HG03520 (cell line): ENCODE measurements at regions not wholly inside any gene's neighbourhood (a gene's known extent, or its start where the extent isn't known, plus 50 kb on each side); places are given as distances from the start of the nearest gene placed in this dataset.

ENCODE experiments used
- ATAC-seq: cut with Tn5 transposase; IDR thresholded peaks from one replicate; pipeline ENCODE4 v1.9.1; 2021; ENCODE audit warnings: mild to moderate bottlenecking, moderate library complexity; ENCODE audit not compliant: unreplicated experiment

GRCh38 chr18:43481069-43481468 is 203.8 kb upstream of the SYT4 start:
- ATAC-seq, result no peak

GRCh38 chr18:43482136-43482535 is 204.8 kb upstream of the SYT4 start:
- no peak for ATAC-seq

DNA sequence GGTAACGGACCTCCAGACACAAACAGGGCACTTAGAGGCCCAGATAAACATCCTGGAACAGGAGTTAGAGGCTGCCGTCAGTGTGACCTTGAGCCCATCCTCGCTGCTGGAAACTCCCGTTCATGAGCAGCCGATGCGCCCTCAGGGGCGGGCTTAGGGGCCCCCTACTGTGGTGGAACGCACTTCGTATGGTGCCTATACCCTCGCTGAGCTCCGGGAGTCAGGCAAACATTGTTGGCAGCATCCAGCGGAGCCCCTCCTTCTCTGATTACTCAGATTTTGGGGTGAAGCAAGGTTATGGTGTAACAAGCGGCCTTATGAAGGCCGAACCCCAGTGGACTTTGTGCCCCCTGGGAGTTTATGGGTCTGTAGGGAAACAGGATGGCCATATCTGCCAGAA is 205.3 kb upstream of the SYT4 start:
- ATAC-seq, result no peak

DNA sequence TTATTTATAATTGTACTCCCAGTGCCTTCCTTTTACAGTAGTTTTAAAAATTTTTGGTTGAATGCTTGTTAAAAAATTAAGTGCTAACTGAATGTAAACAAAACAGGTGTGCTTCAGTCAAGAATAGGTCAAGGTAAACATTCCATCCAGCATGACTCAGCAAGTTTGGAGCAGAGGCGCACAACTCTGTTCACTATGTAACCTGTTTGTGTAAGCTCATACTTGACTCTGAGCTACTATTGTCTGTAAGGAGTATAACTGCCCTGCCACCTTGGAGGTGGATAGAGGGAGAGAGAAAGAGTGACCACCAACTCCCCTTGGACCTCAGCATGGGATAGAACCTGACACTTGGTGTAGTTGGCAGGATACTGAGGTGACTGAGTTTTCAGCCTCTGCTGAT is 207.4 kb upstream of the SYT4 start:
- no peak for ATAC-seq

GRCh38 chr18:43485545-43485963 is 208.3 kb upstream of the SYT4 start:
- ATAC-seq, result no peak

DNA sequence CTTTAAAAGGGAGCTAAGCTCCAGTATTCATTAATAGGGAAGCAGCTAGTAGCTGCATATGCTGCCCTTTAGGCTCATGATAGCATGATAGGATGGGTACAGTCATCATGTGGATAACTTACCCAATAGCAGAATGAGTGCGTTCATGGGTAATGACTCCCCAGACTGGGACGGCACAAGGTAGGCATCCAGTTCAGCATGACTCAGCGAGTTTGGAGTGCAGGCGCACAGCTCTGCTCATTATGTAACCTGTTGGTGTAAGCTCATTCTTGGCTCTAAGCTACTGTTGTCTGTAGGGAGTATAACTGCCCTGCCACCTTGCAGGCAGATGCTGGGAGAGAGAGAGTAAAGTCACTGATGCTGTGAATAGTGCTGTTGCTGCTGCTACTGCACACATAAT is 209.2 kb upstream of the SYT4 start:
- ATAC-seq, result no peak

DNA sequence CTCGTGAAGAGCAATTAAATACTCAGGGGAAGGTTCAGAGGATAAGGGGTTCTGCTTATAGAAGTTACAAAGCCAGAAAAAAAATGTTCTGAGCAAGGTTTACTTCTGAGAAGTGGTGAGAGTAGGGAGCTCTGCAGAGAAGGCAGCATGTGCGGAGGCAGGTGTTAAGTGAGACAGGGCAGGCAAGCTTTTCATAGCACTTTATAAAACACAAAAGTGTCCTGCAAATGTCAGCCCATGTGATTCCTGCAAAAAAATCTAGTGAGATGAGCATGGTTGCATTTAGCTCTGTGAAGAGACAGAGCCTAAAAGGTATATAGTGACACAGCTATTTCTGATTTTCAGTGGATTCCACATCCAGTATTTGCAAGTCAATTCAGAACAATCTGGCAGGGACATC is 223.8 kb upstream of the SYT4 start:
- no peak for ATAC-seq

GRCh38 chr18:43506935-43507334 is 229.6 kb upstream of the SYT4 start:
- ATAC-seq, result no peak

DNA sequence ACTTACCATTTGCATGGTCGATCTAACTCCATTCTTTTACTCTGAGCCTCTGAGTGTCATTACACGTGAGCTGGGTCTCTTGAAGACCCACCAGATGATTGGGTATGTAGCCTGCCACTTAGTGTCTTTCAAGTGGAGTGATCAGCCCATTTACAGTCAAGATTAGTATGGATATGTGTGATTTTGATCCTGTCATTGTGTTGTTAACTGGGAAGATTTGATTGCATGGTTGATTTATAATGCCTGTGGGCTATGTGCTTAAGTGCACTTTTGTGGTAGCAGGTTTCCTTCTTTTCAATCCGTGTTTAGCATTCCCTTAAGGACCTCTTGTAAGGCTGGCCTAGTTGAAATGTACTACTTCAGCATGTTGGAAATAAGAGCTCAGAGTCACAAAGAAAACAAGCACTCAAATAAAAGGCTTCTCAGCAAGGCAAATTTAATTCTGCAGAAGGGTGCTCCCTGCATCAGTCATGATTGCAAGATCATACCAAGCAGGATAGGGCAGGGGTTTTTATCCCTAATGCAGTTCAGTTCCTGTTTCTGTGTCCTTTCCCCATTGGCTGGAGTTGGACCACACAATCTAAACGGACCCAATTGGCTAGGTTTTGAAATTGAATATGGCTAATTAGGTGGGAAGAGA is 230.7 kb upstream of the SYT4 start:
- ATAC-seq, result no peak

DNA sequence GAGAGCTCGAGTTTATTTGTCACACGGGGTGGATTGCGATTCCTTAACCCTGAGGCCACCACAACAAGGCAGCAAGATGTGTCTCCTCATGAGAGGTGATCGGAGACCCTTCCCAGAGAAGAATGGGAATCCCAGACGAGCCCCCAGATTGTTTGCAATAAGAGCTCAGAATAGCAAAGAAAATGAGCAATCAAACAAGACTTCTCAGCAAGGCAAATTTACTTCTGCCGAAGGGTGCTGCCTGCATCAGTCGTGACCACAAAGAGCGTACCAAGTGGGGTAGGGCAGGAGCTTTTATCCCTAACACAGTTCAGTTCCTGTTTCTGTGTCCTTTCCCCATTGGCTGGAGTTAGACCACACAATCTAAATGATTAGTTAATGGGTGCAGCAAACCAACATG is 237.5 kb upstream of the SYT4 start:
- ATAC-seq, result no peak

DNA sequence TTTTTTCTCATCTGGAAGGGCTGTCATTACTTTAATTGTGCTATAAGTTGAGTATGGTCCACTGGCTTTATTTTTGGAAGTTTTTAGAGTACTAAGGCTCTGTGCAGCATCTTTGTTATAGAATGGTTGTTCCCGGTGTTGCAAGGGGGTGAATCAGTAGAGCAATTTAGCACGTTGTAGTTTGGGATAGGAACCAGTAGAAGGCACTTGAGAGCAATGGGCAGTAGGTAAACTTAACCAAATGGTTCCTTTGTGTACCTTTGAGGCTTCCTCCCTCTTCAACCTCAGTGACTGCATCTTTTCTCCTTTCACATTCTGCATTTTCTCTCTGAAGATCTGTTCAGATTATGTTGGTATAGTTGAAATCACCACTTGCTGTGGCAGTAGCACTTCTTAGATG is 238.2 kb upstream of the SYT4 start:
- no peak for ATAC-seq

DNA sequence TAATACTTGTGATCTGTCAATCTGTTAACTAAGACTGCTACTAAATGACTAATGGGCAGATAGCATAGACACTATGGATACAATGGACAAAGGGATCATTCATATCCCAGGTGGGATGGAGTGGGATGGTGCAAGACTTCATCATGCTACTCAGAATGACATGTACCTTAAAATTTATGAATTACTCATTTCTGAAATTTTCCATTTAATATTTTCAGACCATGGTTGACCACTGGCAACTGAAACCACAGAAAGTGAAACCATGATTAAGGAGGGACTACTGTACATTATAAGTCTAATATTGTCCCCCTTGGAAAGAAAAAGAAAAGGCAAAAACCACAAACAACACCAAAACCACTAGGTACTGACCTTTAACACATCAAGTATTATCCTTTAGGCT is 247.0 kb upstream of the SYT4 start:
- no peak for ATAC-seq

GRCh38 chr18:43525169-43525568 is 247.9 kb upstream of the SYT4 start:
- no peak for ATAC-seq

GRCh38 chr18:43526426-43527145 is 249.3 kb upstream of the SYT4 start:
- ATAC-seq, result no peak

DNA sequence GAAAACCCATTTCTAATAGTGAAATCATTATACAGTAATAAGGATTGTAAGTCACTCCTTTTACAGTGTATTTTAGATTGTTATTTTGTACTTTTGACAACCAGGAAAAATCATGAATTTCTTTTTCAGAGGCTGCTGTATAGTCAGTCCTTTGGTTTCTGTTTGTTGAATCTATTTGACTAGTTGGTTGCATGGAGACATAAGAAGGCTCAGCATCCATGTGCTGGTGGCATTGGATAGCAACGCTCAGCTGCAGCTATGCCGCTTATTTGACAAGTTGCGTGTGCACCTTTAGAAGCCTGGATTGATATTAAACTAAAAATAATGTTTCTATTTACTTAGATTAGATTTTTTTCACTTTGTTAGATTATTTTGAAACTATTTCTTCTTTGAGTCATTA is 254.1 kb upstream of the SYT4 start:
- no peak for ATAC-seq

GRCh38 chr18:43533371-43533770 is 256.1 kb upstream of the SYT4 start:
- ATAC-seq, result no peak

GRCh38 chr18:43534511-43534910 is 257.2 kb upstream of the SYT4 start:
- ATAC-seq, result no peak

- ATAC-seq, result no peak
Measured at GRCh38 chr18:43539862-43540261, 262.6 kb upstream of the SYT4 start.

- ATAC-seq, result no peak
Measured at GRCh38 chr18:43542016-43542415, 264.7 kb upstream of the SYT4 start.

DNA sequence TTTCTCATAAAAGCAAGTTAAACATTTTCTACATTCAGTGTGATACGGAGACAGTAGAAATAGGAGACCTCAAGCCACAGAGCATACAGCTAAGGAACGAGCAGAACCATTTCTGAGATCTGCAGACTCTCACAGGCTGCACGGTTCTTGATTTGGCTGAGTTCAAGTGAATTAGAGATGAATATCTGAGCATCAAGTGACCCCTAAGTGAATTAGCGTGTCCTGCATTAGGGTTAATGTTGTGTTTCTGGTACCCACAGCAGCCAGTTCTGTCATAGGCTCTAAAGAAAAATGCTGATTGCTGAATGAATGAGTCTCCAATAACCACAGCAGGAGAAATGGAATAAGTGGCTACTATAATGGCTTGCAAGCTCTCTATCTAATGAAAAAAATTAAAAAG is 265.9 kb upstream of the SYT4 start:
- ATAC-seq, result no peak

DNA sequence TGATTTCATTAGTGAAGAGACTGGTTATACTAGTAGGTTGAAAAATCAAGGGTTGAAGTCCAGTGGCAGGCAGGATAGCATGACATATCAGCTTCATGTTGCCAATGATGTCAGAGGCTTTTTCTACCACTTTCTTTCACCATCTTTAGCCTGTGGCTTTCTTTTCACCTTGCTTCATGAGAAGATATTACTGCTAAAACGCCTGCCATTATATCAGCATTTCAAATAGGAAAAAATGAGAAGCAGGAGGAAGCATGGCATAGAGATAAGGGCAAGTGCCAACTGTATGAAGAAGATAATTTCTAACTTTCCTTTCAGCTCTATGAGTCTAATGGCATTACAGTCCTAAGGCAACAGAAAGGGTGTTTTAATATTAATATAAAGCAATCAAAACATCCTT is 270.2 kb upstream of the SYT4 start:
- ATAC-seq, result no peak

DNA sequence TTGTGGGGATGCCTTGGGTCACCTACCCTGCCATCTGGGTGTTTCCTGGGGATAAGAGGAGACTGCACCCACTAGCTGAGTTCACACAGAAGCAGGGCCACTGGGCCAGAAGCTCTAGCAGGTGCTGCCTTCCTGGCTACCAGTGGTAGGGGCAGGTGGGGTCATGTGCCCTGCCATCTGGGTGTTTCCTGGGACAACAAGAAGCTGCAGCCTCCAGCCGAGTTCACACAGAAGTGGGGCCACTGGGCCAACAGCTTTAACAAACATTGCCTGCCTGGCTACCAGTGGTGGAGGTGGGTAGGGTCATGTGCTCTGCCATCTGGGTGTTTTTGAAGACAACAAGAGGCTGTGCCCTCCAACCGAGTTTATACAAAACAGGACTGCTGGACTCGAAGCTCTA is 282.2 kb upstream of the SYT4 start:
- no peak for ATAC-seq

- peak; percentile 76 for ATAC-seq
Measured at GRCh38 chr18:43563780-43564179, 286.5 kb upstream of the SYT4 start.
